ENCODE measurements at regions not wholly inside any gene's neighbourhood (a gene's known extent, or its start where the extent isn't known, plus 50 kb on each side); places are given as distances from the start of the nearest gene placed in this dataset.

- TF ChIP-seq GATA2 (IDR thresholded peaks at IDR 0.05; ENCODE audit: low read depth, low read length) (no peak), GATA3 (IDR thresholded peaks at IDR 0.05; ENCODE audit: low read depth, low read length) (no peak)
Observed at GRCh38 chr9:129399634-129399990, 221.3 kb downstream of the C9orf50 start.

Measured in SH-SY5Y (cell line).